Prostate gland (tissue), 2 donors: ENCODE measurements at regions not wholly inside any gene's neighbourhood (a gene's known extent, or its start where the extent isn't known, plus 50 kb on each side); places are given as distances from the start of the nearest gene placed in this dataset.

ENCODE experiments used
- DNase-seq: peaks from one replicate; pipeline ENCODE4 v3.0.0-alpha.2; 2019; ENCODE audit warnings: low spot score
- H3K27ac ChIP-seq, 2 donors: fragments of 200-600 bp; sonication (generic); 2 replicates each; pipeline ENCODE4 v1.5.1; 2017 to 2019
- H3K27me3 ChIP-seq: fragments of 200-600 bp; sonication (generic); replicated peaks from 2 replicates; pipeline ENCODE4 v1.5.1; 2019; ENCODE audit not compliant: insufficient read depth
- H3K36me3 ChIP-seq, 2 donors: fragments of 200-600 bp; sonication (generic); 1 replicate in 1 of 2; 2 replicates in 1 of 2; pipeline versions ENCODE4 v1.5.1 to v1.8.1; 2017 to 2019
- H3K4me1 ChIP-seq: fragments of 200-600 bp; sonication (generic); replicated peaks from 2 replicates; pipeline ENCODE4 v1.5.1; 2019
- H3K4me3 ChIP-seq, 2 donors: fragments of 200-600 bp; sonication (generic); 2 replicates each; pipeline ENCODE4 v1.5.1; 2017 to 2019
- H3K9me3 ChIP-seq: fragments of 200-600 bp; sonication (generic); 2 replicates; pipeline ENCODE4 v1.5.1; 2017
- CTCF ChIP-seq, 4 experiments: fragments of 200-600 bp in 2 of 4; fragments of 450-650 bp in 2 of 4; sonication (generic) in 2 of 4; IDR thresholded peaks; 1 replicate in 3 of 4; 2 replicates in 1 of 4; pipeline ENCODE4 v1.5.1; 2016 to 2019; ENCODE audit warnings: antibody characterized with exemption in 4 of 4, mild to moderate bottlenecking in 2 of 4, moderate library complexity in 2 of 4
- POLR2A ChIP-seq: fragments of 450-650 bp; IDR thresholded peaks from one replicate; pipeline ENCODE4 v1.6.1; 2016; ENCODE audit warnings: antibody characterized with exemption, mild to moderate bottlenecking
- POLR2AphosphoS5 ChIP-seq: sonication (generic); formaldehyde crosslinking; IDR thresholded peaks from one replicate; pipeline ENCODE4 v1.6.1; 2017; ENCODE audit warnings: antibody characterized with exemption
- WGBS: methylation state at CpG from one replicate; pipeline ENCODE4 v1.1.5; 2018; 5-methylcytosine and 5-hydroxymethylcytosine counted together
- intact Hi-C: fragments of 100-400 bp; cut with DNase I; formaldehyde crosslinking; loops from one replicate; pipeline ENCODE4 v1.14.2; 2022

GRCh38 chr4:128549636-128550035 lies 259.9 kb upstream of the JADE1 start:
- H3K4me3 ChIP-seq: no peak overlapping the region
- H3K36me3 ChIP-seq: no peaks in the 10 kb centered on the region
- WGBS: 97% methylated on average over 1 of the region's 1 CpG
- H3K27ac ChIP-seq: no peak overlapping the region
- no peaks in the 10 kb centered on the region for H3K4me1 ChIP-seq
- H3K9me3 ChIP-seq: no peaks in the 10 kb centered on the region
- TF ChIP-seq POLR2A (no peak), CTCF (IDR thresholded peaks at IDR 0.05) (no peak), POLR2AphosphoS5 (no peak)
- H3K27me3 ChIP-seq: no peaks in the 10 kb centered on the region
- intact Hi-C loops: loop anchor here (5.0 kb wide), 4 partner anchors 32 to 262 kb away; partner anchors contain the start of gene PGRMC2
- DNase-seq: no peak

GRCh38 chr4:128548381-128548780 lies 260.8 kb upstream of the PGRMC2 start:
- Histone ChIP-seq H3K27me3 (no peaks in the 10 kb centered on the region), H3K4me3 (no peak overlapping the region), H3K9me3 (no peaks in the 10 kb centered on the region), H3K4me1 (no peaks in the 10 kb centered on the region), H3K36me3 (no peaks in the 10 kb centered on the region), H3K27ac (no peak overlapping the region)
- 98% methylated on average over 1 of the region's 1 CpG for WGBS
- intact Hi-C loops: no loop called here
- DNase-seq: no peak
- no peak for TF ChIP-seq POLR2AphosphoS5

GRCh38 chr4:128544272-128544671 lies 256.7 kb upstream of the PGRMC2 start:
- intact Hi-C loops: no loop called here
- Histone ChIP-seq H3K4me3 (no peak overlapping the region), H3K27me3 (no peaks in the 10 kb centered on the region), H3K4me1 (no peaks in the 10 kb centered on the region), H3K27ac (no peak overlapping the region), H3K9me3 (no peaks in the 10 kb centered on the region), H3K36me3 (no peaks in the 10 kb centered on the region)
- no peak for DNase-seq
- no peak for TF ChIP-seq POLR2AphosphoS5
- no peak for TF ChIP-seq POLR2A
- no peak for TF ChIP-seq CTCF (IDR thresholded peaks at IDR 0.05)
- 88% methylated on average over 5 of the region's 5 CpGs for WGBS

GRCh38 chr4:128543696-128544095 lies 256.1 kb upstream of the PGRMC2 start:
- H3K9me3 ChIP-seq: no peaks in the 10 kb centered on the region
- H3K27me3 ChIP-seq: no peaks in the 10 kb centered on the region
- TF ChIP-seq CTCF (IDR thresholded peaks at IDR 0.05) (no peak), POLR2AphosphoS5 (no peak), POLR2A (no peak)
- no peak overlapping the region for H3K4me3 ChIP-seq
- DNase-seq: no peak
- no peaks in the 10 kb centered on the region for H3K36me3 ChIP-seq
- intact Hi-C loops: no loop called here
- 92% methylated on average over 6 of the region's 6 CpGs for WGBS
- H3K27ac ChIP-seq: no peak overlapping the region
- no peaks in the 10 kb centered on the region for H3K4me1 ChIP-seq

- WGBS: 74% methylated on average over 3 of the region's 3 CpGs
Measured at GRCh38 chr4:128542047-128542446, 254.4 kb upstream of the PGRMC2 start.

More at GRCh38 chr4:128542047-128542446, 254.4 kb upstream of the PGRMC2 start:
- Histone ChIP-seq H3K27me3 (no peaks in the 10 kb centered on the region), H3K27ac (no peak overlapping the region), H3K4me3 (no peak overlapping the region), H3K36me3 (no peaks in the 10 kb centered on the region), H3K9me3 (no peaks in the 10 kb centered on the region), H3K4me1 (no peaks in the 10 kb centered on the region)
- intact Hi-C loops: no loop called here
- DNase-seq: no peak
- TF ChIP-seq CTCF (IDR thresholded peaks at IDR 0.05) (no peak), POLR2AphosphoS5 (no peak), POLR2A (no peak)
